ENCODE measurements at regions not wholly inside any gene's neighbourhood (a gene's known extent, or its start where the extent isn't known, plus 50 kb on each side); places are given as distances from the start of the nearest gene placed in this dataset.
A peak's percentile ranks its signal among the peaks of the same experiment; 100 is the strongest.
"Not testable (repeated sequence)": the region's sequence is repeated elsewhere in the genome, so short reads cannot be mapped to it uniquely, and the experiment has no call there.

- no peak for DNase-seq (ENCODE audit: low spot score)
These were observed 239.1 kb upstream of the ARID2 start for GRCh38 chr12:45490232-45490881.

GRCh38 chr12:45494279-45494678, 235.2 kb upstream of the ARID2 start:
- DNase-seq (ENCODE audit: low spot score), result no peak

GRCh38 chr12:45498645-45499044, 230.9 kb upstream of the ARID2 start:
- DNase-seq (ENCODE audit: low spot score), result no peak

- no peak for DNase-seq (ENCODE audit: low spot score)
These were observed 226.9 kb upstream of the ARID2 start for GRCh38 chr12:45502481-45503128.

GRCh38 chr12:45503899-45504298, 225.6 kb upstream of the ARID2 start:
- DNase-seq (ENCODE audit: low spot score), result no peak

GRCh38 chr12:45504316-45505010, 225.0 kb upstream of the ARID2 start:
- DNase-seq (ENCODE audit: low spot score), result no peak

- DNase-seq (ENCODE audit: low spot score), result no peak
These were observed 220.3 kb upstream of the ARID2 start for GRCh38 chr12:45509187-45509586.

- DNase-seq (ENCODE audit: low spot score), result no peak
These were observed 219.9 kb upstream of the ARID2 start for GRCh38 chr12:45509621-45510020.

GRCh38 chr12:45517381-45517780, 212.1 kb upstream of the ARID2 start:
- DNase-seq (ENCODE audit: low spot score), result no peak

GRCh38 chr12:45518291-45519235, 210.9 kb upstream of the ARID2 start:
- no peak for DNase-seq (ENCODE audit: low spot score)

- DNase-seq (ENCODE audit: low spot score), result no peak
These were observed 207.3 kb upstream of the ARID2 start for GRCh38 chr12:45522227-45522626.

- DNase-seq (ENCODE audit: low spot score), result not testable (repeated sequence)
These were observed 202.7 kb upstream of the ARID2 start for GRCh38 chr12:45526823-45527222.

GRCh38 chr12:45532113-45532512, 197.4 kb upstream of the ARID2 start:
- no peak for DNase-seq (ENCODE audit: low spot score)

- DNase-seq (ENCODE audit: low spot score), result no peak
These were observed 193.8 kb upstream of the ARID2 start for GRCh38 chr12:45535610-45536180.

- DNase-seq (ENCODE audit: low spot score), result no peak
These were observed 193.2 kb upstream of the ARID2 start for GRCh38 chr12:45536284-45536683.

GRCh38 chr12:45540661-45541341, 188.7 kb upstream of the ARID2 start:
- DNase-seq (ENCODE audit: low spot score), result no peak

- peak; percentile 56 for DNase-seq (ENCODE audit: low spot score)
These were observed 185.6 kb upstream of the ARID2 start for GRCh38 chr12:45543887-45544286.

- no peak for DNase-seq (ENCODE audit: low spot score)
These were observed 183.0 kb upstream of the ARID2 start for GRCh38 chr12:45546545-45546944.

GRCh38 chr12:45547132-45547531, 182.4 kb upstream of the ARID2 start:
- DNase-seq (ENCODE audit: low spot score), result no peak

- peak; percentile 11 for DNase-seq (ENCODE audit: low spot score)
These were observed 181.7 kb upstream of the ARID2 start for GRCh38 chr12:45547822-45548221.

GRCh38 chr12:45548426-45548825, 181.1 kb upstream of the ARID2 start:
- no peak for DNase-seq (ENCODE audit: low spot score)

Measured in H4 (cell line).